Hepatocyte (in vitro differentiated cells): ENCODE measurements at regions not wholly inside any gene's neighbourhood (a gene's known extent, or its start where the extent isn't known, plus 50 kb on each side); places are given as distances from the start of the nearest gene placed in this dataset.

Experiments
- EZH2 ChIP-seq: fragments of 200-600 bp; sonication (generic); IDR thresholded peaks from 2 replicates; pipeline ENCODE4 v1.6.1; 2016; ENCODE audit warnings: antibody characterized with exemption, mild to moderate bottlenecking, borderline replicate concordance
- TF ChIP-seq, protein P1 (sequence below): fragments of 200-600 bp; sonication (generic); IDR thresholded peaks from 2 replicates; pipeline ENCODE4 v1.5.1; 2016; ENCODE audit warnings: antibody characterized with exemption, mild to moderate bottlenecking; ENCODE audit not compliant: poor library complexity

DNA sequence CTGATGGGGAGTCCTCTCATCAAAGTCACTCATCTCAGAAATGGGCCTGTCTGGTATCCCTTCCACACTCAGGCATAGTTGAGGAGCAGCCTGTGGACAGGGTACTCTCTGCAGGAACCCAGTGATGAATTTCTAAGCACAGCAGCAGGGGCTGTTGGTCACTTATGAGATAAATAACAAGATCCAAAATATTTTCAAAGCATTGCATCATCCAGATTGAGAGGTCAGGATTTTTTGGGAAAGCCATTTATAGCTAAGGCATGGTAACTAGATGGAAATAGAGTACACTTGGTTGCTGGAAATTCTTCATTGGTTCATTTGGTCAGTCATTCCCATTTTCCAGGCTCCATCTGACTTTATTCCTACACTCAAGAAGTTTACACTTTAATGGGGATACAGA is 246.8 kb upstream of the RAI14 start:
- TF ChIP-seq EZH2, result no peak
- TF ChIP-seq, protein P1, sequence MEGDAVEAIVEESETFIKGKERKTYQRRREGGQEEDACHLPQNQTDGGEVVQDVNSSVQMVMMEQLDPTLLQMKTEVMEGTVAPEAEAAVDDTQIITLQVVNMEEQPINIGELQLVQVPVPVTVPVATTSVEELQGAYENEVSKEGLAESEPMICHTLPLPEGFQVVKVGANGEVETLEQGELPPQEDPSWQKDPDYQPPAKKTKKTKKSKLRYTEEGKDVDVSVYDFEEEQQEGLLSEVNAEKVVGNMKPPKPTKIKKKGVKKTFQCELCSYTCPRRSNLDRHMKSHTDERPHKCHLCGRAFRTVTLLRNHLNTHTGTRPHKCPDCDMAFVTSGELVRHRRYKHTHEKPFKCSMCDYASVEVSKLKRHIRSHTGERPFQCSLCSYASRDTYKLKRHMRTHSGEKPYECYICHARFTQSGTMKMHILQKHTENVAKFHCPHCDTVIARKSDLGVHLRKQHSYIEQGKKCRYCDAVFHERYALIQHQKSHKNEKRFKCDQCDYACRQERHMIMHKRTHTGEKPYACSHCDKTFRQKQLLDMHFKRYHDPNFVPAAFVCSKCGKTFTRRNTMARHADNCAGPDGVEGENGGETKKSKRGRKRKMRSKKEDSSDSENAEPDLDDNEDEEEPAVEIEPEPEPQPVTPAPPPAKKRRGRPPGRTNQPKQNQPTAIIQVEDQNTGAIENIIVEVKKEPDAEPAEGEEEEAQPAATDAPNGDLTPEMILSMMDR, result no peak
